Activated naive CD4-positive, alpha-beta T cell treated with Interleukin-2 at 50 U/mL for 16 hours (primary cell): ENCODE measurements at regions not wholly inside any gene's neighbourhood (a gene's known extent, or its start where the extent isn't known, plus 50 kb on each side); places are given as distances from the start of the nearest gene placed in this dataset.
A peak's percentile ranks its signal among the peaks of the same experiment; 100 is the strongest.
"Not testable (repeated sequence)": the region's sequence is repeated elsewhere in the genome, so short reads cannot be mapped to it uniquely, and the experiment has no call there.

Experiments used
- DNase-seq: peaks from one replicate; pipeline ENCODE4 v3.0.0-alpha.2; 2020

DNA sequence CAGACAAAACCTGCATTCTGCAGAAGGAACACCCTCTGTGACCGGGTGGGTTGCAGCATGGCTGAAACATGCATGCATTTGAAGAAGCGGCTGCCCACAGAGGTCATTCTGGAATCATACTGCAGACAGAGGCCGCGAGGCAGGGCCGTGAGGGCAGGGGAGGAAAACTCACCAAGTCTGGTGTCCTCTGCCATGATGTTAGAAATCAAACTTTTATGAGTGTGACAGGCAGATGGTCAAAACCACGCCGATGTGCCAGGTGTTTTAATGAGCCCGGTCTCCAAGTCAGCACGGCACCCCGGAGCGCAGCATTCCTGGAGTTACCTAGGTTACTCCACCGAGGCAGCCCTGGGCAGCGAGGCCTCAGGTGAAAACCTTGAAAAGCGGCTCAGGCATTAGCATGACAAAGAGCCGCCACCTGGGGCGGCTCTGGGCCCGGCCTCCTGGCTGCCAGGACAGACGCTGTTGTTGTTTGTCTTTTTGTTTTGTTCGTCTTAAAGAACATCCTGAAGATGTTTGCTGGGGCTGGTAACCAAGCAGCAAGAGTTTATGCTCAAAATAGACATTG, 255.6 kb downstream of the ERMARD start:
- no peak for DNase-seq

DNA sequence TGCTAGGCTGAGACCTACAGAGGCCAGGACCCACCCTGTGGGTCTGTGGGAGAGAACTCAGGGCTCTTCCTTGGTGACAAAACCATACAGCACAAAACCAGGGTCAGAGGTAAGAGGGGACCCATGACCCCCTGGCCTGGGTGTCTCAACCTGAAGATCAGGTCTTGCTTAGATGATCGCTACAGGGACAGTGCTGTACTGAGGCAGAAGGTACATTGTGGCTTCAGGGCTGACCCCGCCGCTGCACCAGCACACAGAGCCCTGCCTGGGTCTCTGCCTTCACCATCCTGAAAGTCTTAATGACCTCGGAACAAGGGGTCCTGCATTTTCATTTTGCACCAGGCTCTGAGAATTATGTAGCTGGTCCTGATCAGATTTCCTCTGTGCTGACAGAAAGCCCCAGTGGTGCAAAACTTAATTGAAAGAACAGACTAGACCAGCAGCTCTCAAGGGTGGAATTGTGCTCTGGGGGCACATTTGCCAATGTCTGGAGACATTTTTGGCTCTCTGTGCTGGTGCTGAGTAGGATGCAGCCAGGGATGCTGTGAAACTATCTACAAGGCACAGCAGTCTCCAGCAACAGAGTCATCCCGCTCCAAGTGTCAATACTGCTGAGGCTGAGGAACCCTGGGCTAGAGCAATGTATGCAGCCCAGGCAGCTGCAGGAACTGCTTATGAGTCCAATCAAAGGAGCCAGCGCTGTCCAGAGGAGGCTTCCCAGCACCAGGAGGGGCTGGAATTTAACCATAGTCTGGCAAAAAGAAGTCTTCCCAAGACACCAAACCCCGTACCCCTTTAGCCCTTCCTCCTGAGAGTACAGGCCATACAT, 254.9 kb downstream of the ERMARD start:
- DNase-seq, result no peak

DNA sequence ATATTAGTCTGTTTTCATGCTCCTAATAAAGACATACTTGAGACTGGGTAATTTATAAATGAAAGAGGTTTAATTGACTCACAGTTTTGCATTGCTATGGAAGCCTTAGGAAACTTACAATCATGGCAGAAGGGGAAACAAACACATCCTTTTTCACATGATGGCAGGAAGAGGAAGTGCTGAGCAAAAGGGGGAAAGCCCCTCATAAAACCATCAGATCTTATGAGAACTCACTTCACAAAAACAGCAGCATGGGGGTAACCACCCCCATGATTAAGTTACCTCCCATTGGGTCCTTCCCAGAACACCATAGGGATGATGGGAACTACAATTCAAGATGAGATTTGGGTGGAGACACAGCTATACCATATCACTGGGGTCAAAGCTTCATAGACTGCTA, 254.2 kb downstream of the ERMARD start:
- no peak for DNase-seq

DNA sequence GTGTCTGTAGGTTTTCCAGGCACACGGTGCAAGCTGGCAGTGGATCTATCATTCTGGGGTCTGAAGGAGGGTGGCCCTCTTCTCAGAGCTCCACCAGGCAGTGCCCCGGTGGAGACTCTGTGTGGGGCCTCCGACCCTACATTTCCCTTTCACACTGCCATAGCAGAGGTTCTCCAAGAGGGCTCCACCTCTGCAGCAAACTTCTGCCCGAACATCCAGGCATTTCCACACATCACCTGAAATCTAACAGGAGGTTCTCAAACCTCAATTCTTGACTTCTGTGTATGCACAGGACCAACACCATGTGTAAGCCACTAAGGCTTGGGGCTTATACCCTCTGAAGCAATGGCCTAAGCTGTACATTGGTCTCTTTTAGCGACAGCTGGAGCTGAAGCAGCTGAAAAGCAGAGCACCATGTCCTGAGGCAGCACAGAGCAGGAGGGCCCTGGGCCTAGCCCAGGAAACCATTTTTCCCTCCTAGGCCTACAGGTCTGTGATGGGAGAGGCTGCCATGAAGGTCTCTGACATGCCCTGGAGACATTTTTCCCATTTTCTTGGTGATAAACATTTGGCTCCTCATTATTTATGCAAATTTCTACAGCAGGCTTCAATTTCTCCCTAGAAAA, 253.3 kb downstream of the ERMARD start:
- DNase-seq, result no peak

DNA sequence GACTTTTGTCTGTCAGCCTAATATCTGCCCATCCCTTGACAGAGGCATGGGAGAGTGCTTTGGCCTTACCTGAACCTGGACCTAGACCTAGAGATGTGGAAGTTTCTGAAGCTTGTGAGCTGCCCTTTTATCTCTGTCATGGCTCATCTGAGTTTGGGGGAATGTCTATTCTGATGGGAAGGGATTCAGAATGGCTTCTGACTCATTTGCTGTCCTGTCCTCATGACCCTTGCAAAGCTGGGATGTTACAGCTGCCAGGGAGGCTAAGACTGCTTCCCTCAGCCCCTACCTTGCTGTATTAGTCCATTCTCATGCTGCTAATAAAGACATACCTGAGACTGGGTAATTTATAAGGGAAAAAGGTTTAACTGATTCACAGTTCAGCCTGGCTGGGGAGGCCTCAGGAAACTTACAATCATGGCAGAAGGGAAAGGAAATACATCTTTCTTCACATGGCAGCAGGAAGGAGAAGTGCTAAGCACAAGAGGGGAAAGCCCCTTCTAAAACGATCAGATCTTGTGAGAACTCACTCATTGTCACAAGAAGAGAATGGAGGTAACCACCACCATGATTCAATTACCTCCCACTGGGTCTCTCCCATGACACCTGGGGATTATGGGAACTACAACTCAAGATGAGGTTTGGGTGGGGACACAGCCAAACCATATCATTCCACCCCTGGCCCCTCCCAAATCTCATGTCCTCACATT, 252.2 kb downstream of the ERMARD start:
- DNase-seq, result no peak

DNA sequence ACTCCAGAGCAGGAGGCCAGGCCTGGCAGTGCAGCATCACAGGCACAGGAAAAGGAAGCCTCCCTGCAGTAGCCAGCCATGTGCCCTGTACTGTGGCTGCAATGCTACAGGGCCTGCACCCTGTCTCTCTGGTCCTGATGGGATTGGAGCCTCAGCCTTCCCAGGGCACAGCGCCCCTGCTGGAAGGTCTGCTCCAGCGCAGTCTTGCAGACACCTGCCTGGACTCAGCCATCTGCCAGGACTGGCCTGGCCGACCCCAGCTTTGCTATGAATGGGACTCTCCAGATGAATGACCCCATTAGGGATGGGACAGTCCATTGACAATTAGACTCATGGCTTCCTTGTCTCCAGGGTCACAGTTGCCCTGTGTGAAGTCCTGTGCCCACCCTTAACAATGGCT, 251.6 kb downstream of the ERMARD start:
- no peak for DNase-seq

DNA sequence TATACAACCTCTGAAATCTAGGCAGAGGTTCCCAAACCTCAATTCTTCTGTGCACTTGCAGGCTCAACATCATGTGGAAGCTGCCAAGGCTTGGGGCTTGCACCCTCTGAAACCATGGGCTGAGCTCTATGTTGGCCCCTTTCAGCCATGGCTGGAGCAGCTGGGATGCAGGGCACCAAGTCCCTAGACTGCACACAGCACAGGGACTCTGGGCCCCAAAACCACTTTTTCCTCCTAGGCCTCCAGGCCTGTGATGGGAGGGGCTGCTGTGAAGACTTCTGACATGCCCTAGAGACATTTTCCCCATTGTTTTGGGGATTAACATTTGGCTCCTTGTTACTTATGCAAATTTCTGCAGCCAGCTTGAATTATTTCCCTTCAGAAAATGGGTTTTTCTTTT, 250.4 kb downstream of the ERMARD start:
- DNase-seq, result not testable (repeated sequence)

DNA sequence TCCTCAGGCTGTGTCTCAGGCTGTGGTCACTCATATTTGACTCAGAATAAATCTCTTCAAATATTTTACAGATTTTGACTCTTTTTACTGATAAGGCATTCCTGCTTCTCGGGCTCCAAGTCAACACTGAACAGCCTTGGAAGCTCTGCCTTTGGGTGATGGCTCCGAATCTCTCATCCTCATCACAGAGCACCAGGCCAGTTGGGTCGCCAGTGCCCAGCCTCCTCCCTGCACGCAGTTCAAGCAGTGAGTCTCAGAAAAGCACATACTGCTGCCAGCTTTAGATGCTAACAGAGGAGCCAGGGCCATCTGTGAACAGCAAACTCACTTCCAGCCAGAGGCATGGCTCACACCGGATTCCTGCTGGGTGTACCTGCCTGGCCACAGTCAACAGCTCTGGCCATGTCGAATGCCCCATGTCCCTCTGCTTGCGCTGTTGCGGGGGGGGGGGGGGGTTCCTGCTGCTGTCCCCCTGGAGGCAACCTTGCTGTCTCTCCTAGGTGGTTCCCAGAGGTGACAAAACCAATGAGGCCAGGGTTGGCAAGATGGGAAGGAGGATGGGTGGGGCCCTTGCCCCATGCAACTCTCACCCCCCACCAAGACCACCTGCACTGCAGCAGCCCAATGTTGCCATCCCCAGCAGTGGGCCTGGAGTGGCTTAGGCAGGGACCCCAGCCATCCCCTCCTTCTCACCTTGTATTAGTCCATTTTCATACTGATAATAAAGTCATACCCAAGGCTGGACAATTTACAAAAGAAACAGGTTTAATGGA, 248.8 kb downstream of the ERMARD start:
- no peak for DNase-seq

DNA sequence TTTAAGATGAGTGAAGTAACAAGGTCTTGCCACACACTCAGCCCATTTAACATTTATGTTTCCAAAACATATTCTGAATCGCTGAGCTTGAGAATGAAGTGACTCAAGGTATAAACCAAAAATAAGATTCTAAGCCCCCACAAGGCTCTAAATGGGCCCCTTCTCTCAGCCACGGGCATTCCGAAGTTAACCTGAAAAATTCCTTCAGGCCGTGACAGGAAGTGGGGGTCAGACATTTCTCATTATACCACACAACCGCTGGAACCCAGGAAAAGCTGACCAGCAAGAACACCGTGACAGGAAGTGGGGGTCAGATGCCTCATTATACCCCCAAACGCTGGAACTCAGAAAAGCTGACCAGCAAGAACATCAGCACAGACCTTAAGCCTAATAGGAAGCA, 247.9 kb downstream of the ERMARD start:
- DNase-seq, result no peak

DNA sequence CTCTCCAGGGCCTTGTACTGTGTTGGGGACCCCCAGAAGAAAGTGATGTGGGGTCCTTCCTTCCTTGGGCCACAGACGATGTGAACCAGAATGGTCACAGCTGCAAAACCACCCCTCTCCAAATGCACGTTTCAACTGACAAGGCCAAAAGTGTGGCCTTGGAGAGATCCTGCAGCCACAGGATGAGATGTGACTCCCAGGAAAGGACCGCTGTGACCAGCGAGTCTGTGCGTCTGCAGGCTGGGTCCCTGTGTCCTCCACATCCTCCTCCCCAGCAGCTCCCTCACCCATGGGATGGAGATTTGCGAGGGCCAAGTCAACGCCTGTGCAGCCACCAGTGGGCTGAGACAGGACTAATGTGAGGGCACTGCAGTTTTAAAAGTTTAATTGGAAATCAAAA, 247.0 kb downstream of the ERMARD start:
- no peak for DNase-seq

DNA sequence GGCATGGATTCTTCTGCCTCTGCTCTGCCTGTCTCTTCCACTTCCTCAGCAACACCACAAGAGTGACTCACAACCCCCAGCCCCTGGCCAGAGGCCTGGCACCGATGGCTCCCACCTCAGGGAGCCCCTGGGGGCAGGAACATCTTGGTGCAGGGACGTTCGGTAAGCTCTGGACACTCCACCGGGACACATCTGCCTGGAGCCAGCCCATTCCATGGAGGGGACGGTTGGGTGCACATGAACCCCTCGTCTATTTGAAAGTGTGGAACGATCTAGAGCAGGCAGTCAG, 246.5 kb downstream of the ERMARD start:
- DNase-seq, result no peak

DNA sequence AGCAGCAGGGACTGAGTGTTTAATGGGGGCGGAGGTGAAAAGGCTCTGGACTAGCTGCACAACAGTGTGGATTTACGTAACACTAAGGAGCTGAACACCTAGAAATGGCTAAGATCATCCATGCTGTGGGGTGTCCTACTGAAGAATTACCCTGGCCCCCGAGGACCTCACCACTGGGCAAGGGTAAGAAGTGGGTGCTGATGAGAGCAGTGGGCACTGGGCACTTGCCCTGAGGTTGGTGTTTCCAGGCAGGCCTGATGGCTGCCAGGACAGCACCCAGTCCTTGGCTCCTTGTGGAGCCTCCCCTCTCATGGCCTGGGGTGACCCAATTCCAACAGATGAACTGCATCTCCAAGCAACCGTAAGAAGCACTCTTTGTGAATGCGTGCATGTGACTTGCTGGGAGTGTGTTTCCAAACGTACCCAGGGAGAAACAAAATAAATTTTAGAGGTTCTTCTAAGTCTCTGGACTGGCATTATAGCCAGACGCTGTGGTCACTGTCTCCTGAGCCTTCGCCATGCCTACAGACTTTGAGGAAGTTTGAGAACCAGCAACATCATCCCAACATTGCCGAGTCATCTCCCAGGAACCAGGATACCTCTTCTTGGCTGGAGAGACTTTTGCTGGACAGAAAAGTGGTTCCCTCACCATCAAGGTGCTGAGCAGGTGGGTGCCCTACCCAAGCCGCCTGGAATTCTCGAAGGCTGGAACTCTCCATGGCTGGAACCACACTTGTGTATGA, 245.9 kb downstream of the ERMARD start:
- DNase-seq, result no peak

DNA sequence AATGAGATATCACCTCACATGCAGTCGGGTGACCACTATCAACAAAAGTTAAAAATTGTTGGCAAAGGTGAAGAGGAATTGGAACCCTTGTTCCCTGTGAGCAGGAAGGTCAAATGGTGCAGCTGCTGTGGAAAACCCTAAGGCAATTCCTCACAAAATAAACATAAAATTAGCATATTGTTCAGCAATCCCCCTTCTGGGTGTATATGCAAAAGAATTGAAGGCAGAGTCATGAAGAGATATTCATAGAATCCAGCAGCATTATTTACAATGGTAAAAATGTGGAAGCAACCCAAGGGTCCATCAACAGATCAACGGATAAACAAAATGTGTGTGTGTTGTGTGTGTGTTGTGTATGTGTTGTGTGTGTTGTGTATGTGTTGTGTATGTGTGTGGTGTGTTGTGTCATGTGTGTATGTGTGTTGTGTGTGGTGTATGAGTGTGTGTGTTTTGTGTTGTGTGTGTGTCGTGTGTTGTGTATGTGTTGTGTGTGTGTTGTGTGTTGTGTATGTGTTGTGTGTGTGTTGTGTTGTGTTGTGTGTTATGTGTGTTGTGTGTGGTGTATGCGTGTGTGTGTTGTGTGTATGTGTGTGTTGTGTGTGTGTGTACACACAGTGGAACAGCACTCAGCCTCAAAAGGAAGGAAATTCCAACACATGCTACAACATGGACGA, 245.1 kb downstream of the ERMARD start:
- no peak for DNase-seq

DNA sequence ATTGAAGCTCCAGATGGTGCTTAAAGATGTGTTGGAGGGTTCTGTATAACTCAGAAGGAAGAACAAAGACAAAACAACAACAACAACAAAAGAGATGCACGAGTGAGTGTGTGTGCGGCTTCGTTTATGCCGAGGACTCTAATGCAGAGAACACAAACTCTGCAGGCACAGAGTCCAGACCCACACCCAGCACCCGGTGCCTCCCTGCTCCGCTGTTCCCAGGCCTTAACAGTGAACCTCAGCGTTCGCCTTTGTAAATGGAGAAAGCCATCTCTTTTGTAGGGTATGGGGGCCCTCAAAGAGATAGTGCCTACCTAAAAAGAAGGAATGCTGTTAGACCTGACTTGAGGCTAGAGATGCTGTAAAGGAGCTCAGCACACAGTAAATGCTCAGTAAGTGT, 243.3 kb downstream of the ERMARD start:
- no peak for DNase-seq

DNA sequence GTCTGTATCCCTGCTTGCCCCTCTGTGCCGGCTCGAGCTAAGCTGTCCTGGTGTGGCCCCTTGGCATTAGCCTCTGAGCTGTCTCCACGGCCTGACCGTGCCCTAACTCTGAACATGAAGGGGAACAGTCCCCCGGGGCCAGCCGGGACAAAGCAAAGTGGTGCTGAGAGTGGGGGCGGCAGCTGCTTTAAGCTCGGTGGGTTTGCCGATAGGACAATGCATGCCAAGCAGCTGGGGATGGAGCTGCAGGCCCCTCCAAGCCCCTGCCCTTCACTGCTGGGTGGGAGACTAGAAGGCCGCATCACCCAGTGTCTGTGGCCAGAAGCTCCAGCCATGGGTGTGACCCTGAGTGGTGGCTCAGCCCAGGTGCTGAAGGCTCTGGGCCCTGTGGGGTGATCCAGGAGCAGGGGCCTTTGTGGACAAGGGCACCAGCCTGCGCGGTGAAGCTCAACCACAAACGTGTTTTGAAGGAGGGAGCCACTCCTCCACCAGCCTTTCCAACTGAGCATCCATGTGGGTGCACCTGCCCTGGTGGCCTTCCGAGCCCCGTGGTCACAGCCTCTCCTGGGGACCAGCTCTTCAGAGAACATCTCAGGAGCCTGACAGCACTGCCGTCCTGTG, 242.5 kb downstream of the ERMARD start:
- no peak for DNase-seq

DNA sequence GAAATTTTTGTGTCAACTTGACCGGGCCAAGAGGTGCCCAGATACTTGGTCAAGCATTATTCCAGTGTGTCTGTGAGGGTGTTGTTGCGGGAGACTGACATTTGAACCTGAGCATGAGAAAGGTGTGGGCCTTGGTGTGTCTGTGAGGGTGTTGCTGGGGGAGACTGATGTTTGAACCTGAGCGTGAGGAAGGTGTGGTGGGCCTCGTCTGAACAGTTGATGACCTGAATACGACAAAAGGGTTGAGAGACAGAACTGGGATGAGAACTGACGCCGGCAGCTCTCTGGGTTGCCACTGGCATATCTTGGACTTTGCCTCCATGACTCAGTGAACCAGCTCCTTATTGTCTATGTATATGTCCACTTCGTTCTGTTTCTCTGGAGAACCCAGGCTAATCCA, 240.5 kb downstream of the ERMARD start:
- no peak for DNase-seq

DNA sequence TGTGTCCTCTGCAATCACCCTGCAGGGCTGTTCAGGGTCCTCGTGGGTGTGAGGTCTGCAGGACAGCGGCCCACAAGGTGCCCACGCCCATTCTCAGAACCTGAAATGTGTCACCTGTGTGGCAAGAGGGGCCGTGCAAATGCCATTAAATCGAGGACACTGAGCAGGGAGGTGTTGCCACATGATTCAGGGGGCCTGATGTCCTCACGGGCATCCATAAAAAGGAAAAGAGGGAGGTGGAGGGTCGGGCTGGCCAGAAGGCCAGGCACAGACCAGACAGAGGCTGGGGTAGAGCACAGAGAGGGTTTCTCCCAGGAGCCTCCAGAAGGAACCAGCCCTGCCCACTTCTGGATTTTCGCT, 239.6 kb downstream of the ERMARD start:
- no peak for DNase-seq

DNA sequence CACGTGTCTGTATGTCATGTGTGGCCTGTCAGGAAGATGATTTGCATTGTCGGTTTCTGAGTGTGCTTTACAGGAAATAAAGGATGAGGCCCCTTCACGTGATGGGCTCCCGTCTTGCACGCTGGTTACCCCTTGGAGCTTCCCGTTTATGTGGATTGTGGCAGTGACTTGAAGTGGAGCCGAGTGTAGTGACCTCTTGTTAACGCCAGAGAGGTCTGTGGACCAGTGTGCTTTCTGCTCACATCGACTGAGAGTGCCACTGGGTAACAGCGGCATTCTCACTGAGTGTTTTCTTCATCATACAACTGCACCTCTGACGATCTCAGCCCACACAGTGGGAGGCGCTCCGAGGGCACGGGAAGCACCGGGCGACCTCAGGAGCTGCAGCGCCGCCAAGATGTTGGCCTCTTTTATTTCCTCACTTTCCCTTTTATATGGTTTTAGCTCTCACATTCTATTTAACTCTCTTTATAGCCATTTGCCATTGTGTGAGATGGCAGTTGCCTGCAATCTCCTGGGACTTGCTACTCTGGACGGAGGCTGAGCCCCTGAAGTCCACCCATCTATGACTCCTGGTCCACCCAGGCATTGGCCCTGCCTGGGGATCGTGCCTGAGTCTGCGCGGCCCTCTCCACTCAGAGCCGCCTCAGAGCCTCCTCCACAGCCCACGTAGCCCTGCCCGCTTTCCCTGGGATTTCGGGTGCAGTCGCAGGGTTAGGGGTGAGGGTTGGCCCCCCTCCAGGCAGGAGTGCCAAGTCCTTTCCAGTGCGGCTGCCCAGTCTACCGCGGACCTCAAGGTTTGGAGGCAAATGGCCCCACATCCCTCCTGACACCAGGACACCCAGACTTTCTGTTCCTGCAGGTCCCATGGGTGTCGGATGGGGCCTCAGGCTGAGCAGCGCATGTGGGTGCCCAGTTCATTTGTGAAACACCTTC, 238.9 kb downstream of the ERMARD start:
- DNase-seq, result peak; percentile 49

DNA sequence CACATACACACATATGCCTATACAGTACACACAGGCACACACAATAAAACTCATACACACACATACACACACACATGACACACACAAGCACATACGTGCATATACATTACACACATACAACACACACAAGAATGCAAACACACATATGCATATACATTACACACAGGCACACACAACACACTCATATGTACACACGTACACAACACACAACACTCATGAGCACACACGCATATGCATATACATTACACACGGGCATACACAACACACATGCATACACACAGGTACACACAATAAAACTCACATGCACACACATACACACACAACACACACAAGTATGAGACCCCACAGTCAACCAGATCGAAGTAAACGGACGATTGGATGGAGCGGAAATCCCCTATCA, 238.2 kb downstream of the ERMARD start:
- DNase-seq, result no peak
